K562 (cell line): ENCODE measurements at regions not wholly inside any gene's neighbourhood (a gene's known extent, or its start where the extent isn't known, plus 50 kb on each side); places are given as distances from the start of the nearest gene placed in this dataset.

Source experiments
- ATAC-seq: fragments of 200-7000 bp; cut with Tn5 transposase; 3 replicates; pipeline ENCODE4 v1.9.1; 2020; ENCODE audit warnings: moderate library complexity
- BruUV-seq: library from RNA; stranded (reverse); fragments of 400-500 nt; replicated peaks from 2 replicates; lab custom pipeline; 2021; lab: Mats Ljungman, UMichigan
- CTCF ChIA-PET: fragments of 300-600 bp; formaldehyde crosslinking; extraction: SDS; loops from one replicate; lab custom pipeline; 2021; ENCODE audit warnings: low intra/inter-chr PET ratio; lab: Yijun Ruan, JAX
- POLR2A ChIA-PET: fragments of 300-600, 350-650 bp; sonication (Branson Sonifier 250); formaldehyde crosslinking; extraction: SDS; loops from one replicate; lab custom pipeline; 2021; ENCODE audit warnings: antibody characterized with exemption, inconsistent platforms; lab: Yijun Ruan, JAX
- DNase-seq, 4 experiments: peaks; one replicate each; pipeline versions ENCODE4 v3.0.0 to v3.0.0-alpha.2; 2011 to 2018; ENCODE audit warnings: low spot score in 3 of 4, mixed read lengths in 3 of 4; ENCODE audit errors: extremely low read depth in 1 of 4
- FAIRE-seq: peaks from 2 replicates; lab custom pipeline; 2011; peaks lifted over from hg19 to GRCh38; lab: Jason Lieb, UNC
- H2AFZ ChIP-seq: 2 replicates; pipeline ENCODE4 v1.6.0; 2011; ENCODE audit warnings: low read depth, low read length, control low read depth, inconsistent platforms
- H3K27ac ChIP-seq: fragments of 200-600 bp; 3 replicates; pipeline ENCODE4 v1.8.0; 2011; ENCODE audit warnings: low read depth, mild to moderate bottlenecking, control low read depth, inconsistent platforms, low read length, moderate library complexity, mixed read lengths; ENCODE audit errors: extremely low read depth
- H3K27me3 ChIP-seq, 2 experiments: fragments of 300-600 bp in 1 of 2; 2 replicates in 1 of 2; 3 replicates in 1 of 2; pipeline versions ENCODE4 v1.6.0 to v1.8.0; 2011; ENCODE audit warnings: inconsistent platforms in 2 of 2, low read length in 2 of 2, mild to moderate bottlenecking in 1 of 2, mixed read lengths in 1 of 2, moderate library complexity in 1 of 2; ENCODE audit not compliant: control insufficient read depth in 2 of 2, insufficient read depth in 2 of 2
- H3K36me3 ChIP-seq: fragments of 300-600 bp; 3 replicates; pipeline ENCODE4 v1.8.0; 2011; ENCODE audit warnings: mild to moderate bottlenecking, low read length, inconsistent platforms; ENCODE audit not compliant: control insufficient read depth, insufficient read depth
- H3K4me1 ChIP-seq, 2 experiments: fragments of 200-600 bp in 1 of 2; replicated peaks in 1 of 2; 2 replicates in 1 of 2; 3 replicates in 1 of 2; pipeline versions ENCODE4 v1.5.1 to v1.8.0; 2011; ENCODE audit warnings: inconsistent platforms in 2 of 2, low read length in 2 of 2, mild to moderate bottlenecking in 1 of 2, mixed read lengths in 1 of 2, moderate library complexity in 1 of 2; ENCODE audit not compliant: control insufficient read depth in 2 of 2, insufficient read depth in 2 of 2
- H3K4me2 ChIP-seq: 2 replicates; pipeline ENCODE4 v1.6.1; 2011; ENCODE audit warnings: low read length, control low read depth, inconsistent platforms, mixed read lengths; ENCODE audit not compliant: insufficient read depth
- H3K4me3 ChIP-seq: fragments of 200-600 bp; sonication (generic), shearing (Covaris generic); 2 replicates; pipeline ENCODE4 v1.5.1; 2016; ENCODE audit warnings: control low read depth, inconsistent platforms
- H3K79me2 ChIP-seq: fragments of 200-600 bp; 3 replicates; pipeline ENCODE4 v1.8.0; 2011; ENCODE audit warnings: low read length, inconsistent platforms; ENCODE audit not compliant: control insufficient read depth, insufficient read depth
- H3K9ac ChIP-seq, 2 experiments: 2 replicates each; pipeline versions ENCODE4 v1.6.0 to v1.6.1; 2011; ENCODE audit warnings: low read depth in 2 of 2, low read length in 2 of 2, control low read depth in 1 of 2, inconsistent platforms in 1 of 2, mild to moderate bottlenecking in 1 of 2, mixed read lengths in 1 of 2; ENCODE audit not compliant: insufficient read depth in 1 of 2
- H3K9me1 ChIP-seq: one replicate; pipeline ENCODE4 v1.6.0; 2011; ENCODE audit warnings: inconsistent platforms, mild to moderate bottlenecking, low read length, moderate library complexity; ENCODE audit not compliant: control insufficient read depth, insufficient read depth
- H3K9me3 ChIP-seq: replicated peaks from 2 replicates; pipeline ENCODE4 v1.5.1; 2011; ENCODE audit warnings: low read depth, low read length, inconsistent platforms; ENCODE audit not compliant: control insufficient read depth, insufficient read depth
- H4K20me1 ChIP-seq: replicated peaks from 2 replicates; pipeline ENCODE4 v1.6.1; 2011; ENCODE audit warnings: low read length, inconsistent platforms, mixed read lengths; ENCODE audit not compliant: control insufficient read depth, insufficient read depth
- ESRRB ChIP-seq: fragments of 250-450 bp; sonication (Bioruptor Pico); IDR thresholded peaks from 2 replicates; pipeline ENCODE4 v1.5.0; 2020; ENCODE audit warnings: mild to moderate bottlenecking, moderate library complexity, borderline replicate concordance
- KHSRP ChIP-seq: fragments of 450-650 bp; IDR thresholded peaks from 2 replicates; pipeline ENCODE4 v1.6.1; 2017
- PREB ChIP-seq: sonication (generic); formaldehyde crosslinking; IDR thresholded peaks from 2 replicates; pipeline ENCODE4 v1.8.1; 2023; ENCODE audit warnings: mild to moderate bottlenecking, missing genetic modification reagents
- RBFOX2 ChIP-seq: fragments of 200-400 bp; formaldehyde crosslinking; IDR thresholded peaks from 2 replicates; pipeline ENCODE4 v1.6.1; 2017; ENCODE audit warnings: low read depth, mild to moderate bottlenecking, low read length, moderate library complexity
- SNIP1 ChIP-seq: fragments of 450-650 bp; IDR thresholded peaks from 2 replicates; pipeline ENCODE4 v1.7.1; 2017; ENCODE audit warnings: low read depth, mild to moderate bottlenecking
- TFE3 ChIP-seq: fragments of 450-650 bp; formaldehyde crosslinking; IDR thresholded peaks from 2 replicates; pipeline ENCODE4 v1.4.0; 2020; ENCODE audit warnings: mild to moderate bottlenecking, mixed read lengths
- XRCC3 ChIP-seq: fragments of 450-650 bp; IDR thresholded peaks from 2 replicates; pipeline ENCODE4 v1.6.1; 2017; ENCODE audit warnings: mild to moderate bottlenecking, moderate library complexity
- WGBS: fragments of 100-300 bp; shearing (Covaris generic); methylation state at CpG from one replicate; pipeline ENCODE4 v1.1.6; 2016; ENCODE audit warnings: low coverage, mixed read lengths; ENCODE audit not compliant: insufficient coverage; ENCODE audit errors: missing lambda C conversion rate; 5-methylcytosine and 5-hydroxymethylcytosine counted together
- in situ Hi-C: fragments of 300-500 bp; cut with MboI; formaldehyde crosslinking; loops from 4 replicates; pipeline ENCODE4 v1.15.0; 2018; ENCODE audit warnings: inconsistent platforms, mixed read lengths
- intact Hi-C: fragments of 100-400 bp; cut with micrococcal nuclease; formaldehyde crosslinking; loops from 2 replicates; pipeline ENCODE4 v1.14.2; 2022

- CTCF ChIA-PET = no interaction called here
- Histone ChIP-seq H3K9me3 (no peaks in the 10 kb centered on the region), H3K9ac (no peak overlapping the region), H3K27ac (no peak overlapping the region), H4K20me1 (no peaks in the 10 kb centered on the region), H3K27me3 (peaks cover 0 to 12% of the 10 kb centered on the region in 2 experiments; a peak in 1 of 5 replicates), H3K4me3 (no peak overlapping the region), H3K79me2 (no peaks in the 10 kb centered on the region), H2AFZ (no peak overlapping the region), H3K4me2 (no peak overlapping the region), H3K36me3 (no peaks in the 10 kb centered on the region), H3K4me1 (no peaks in the 10 kb centered on the region), H3K9me1 (no peaks in the 10 kb centered on the region)
- in situ Hi-C loops = no loop called here
- WGBS = 0% methylated on average over 6 of the region's 8 CpGs
- intact Hi-C loops = no loop called here
- DNase-seq = no peak
- no peak for ATAC-seq
- POLR2A ChIA-PET = no interaction called here
- BruUV-seq = no TSS peak
- TF ChIP-seq PREB (no peak), KHSRP (no peak), ESRRB (no peak), TFE3 (CRISPR knock-in tag) (no peak), RBFOX2 (no peak), XRCC3 (no peak), SNIP1 (no peak)
- TF ChIP-seq, all 486 proteins: peak for 0
- no peak for FAIRE-seq
Observed at GRCh38 chr10:131703541-131703940, 197.3 kb upstream of the PPP2R2D start.
